ENCODE measurements at regions not wholly inside any gene's neighbourhood (a gene's known extent, or its start where the extent isn't known, plus 50 kb on each side); places are given as distances from the start of the nearest gene placed in this dataset.
"Not testable (repeated sequence)": the region's sequence is repeated elsewhere in the genome, so short reads cannot be mapped to it uniquely, and the experiment has no call there.

DNA sequence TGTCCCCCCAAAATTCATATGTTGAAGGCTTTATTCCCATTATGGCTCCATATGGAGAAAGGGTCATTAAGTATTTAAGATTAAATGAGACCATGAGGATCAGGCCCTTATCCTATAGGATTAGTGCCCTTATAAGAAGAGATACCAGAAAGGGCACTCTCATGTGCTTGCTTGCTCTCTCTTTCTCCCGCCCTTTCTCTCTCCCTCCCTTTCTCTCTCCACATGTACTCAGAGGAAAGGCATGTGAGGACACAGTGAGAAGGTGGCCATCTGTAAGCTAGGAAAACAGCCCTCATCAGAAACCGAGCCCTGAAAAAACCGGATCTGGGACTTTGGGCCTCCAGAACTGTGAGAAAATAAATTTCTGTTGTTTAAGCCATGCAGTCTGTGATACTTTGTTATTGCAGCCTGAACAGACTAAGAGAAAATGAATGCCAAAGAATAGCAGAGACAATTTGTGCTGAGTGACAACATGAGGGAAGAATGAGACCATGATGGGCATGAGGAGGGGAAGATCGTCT is 300.0 kb upstream of the SLC39A10 start:
- DNase-seq: no peak

DNA sequence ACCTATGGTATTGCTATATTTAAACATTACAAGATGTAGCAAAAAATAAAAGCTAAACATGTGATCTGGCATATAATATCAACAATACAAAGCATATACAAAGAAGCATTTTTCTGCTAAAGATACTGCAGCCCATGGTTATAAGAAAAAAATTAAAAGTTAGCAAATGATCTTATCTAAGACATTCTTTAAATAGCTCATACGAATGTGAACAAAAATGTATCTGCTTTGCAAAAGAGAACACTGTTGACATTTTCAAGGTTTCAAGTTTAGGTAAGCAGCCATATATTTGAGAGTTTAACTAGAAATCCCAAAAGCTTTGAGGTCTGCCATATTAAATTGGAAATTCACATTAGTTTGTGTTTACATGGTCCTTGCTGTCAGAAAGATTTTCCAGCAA is 301.0 kb upstream of the SLC39A10 start:
- no peak for DNase-seq

GRCh38 chr2:195352581-195352980 is 304.4 kb upstream of the SLC39A10 start:
- no peak for DNase-seq

DNA sequence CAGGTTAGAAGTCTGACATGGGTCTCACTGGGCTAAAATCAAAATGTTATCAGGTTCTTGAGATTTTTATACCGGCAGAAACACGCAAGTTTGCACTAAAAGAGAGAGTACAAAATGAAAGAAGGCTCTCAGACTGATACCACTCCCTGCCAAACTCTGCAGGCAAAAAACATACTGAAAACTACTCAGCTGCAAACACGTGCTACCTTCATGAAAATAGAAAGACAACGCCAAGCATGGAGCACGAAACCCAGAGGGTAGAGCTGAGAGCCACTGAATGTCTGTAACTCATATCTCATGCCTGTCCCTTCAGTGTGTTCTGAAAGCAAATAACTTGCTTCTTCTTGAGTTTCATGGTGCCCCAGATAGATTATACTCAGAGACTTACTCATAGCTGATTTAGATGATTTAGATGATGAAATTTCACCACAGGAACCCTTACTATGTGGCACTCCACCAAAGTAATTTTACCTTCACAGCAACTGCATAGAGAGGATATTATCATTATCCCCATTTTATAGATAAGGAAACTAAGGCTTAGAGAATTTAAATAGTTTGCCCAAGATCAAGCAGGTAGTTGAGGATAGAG is 313.0 kb upstream of the SLC39A10 start:
- DNase-seq: no peak

GRCh38 chr2:195343540-195343939 is 313.5 kb upstream of the SLC39A10 start:
- no peak for DNase-seq

DNA sequence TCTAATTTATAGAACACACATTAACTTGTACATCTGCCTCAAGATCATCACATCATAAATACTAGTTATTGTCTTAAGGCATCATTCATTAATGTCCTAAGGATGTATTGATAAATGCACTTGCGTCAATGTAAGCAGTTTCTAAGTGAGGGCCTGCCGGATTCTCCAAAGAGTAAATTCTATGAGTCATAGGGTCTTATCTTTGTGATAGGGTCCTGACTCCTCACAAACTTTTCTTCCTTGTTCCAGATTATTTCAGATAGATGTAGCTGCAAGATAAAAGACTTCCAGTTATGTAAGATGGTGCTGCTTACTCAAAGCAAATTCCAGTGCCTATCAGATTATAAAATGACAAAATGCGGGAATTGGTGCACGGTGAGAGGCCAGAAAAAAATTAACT is 315.0 kb upstream of the SLC39A10 start:
- no peak for DNase-seq

GRCh38 chr2:195338856-195339255 is 318.2 kb upstream of the SLC39A10 start:
- DNase-seq: no peak

DNA sequence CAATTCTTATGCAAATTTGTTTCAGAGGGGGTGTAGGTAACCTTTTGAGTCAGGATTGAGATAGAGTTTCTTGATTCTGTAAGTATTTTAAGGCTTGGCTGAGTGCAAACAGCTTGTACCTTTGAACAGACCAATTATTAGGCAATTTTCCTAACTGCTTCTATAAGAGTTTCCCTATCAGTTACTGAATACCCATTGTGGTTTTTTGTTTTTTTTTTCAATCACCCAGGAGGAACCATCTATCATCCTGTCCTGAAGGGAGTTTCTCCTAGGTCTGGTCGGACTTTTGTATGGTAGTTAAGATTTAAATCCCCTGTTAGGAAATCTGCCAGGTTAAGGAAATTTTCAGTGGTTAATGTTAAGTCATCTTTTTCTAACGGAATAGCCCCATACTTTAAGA is 319.4 kb upstream of the SLC39A10 start:
- DNase-seq: no peak

- no peak for DNase-seq
Measured at GRCh38 chr2:195333869-195334268, 323.2 kb upstream of the SLC39A10 start.

DNA sequence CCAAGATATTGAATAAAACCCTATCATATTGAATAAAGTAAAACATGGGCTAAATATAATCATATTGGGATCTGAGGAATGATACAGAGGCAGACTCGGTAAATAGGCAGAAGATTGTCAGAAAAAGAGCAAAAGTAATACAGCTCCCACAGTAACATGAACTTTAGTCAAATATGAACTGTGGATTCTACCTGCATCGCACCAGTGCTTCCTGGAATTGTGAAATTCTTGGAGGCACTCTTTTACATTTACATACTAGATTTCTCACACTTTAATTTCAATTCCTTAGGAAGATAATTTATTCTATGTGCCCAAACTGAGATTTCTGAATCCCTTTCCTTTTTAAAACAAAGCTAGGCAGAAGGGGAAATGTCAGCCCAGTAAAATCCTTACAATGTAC is 325.1 kb upstream of the SLC39A10 start:
- no peak for DNase-seq

- no peak for DNase-seq
Measured at GRCh38 chr2:195331129-195331528, 325.9 kb upstream of the SLC39A10 start.

GRCh38 chr2:195330513-195330956 is 326.5 kb upstream of the SLC39A10 start:
- DNase-seq: no peak

DNA sequence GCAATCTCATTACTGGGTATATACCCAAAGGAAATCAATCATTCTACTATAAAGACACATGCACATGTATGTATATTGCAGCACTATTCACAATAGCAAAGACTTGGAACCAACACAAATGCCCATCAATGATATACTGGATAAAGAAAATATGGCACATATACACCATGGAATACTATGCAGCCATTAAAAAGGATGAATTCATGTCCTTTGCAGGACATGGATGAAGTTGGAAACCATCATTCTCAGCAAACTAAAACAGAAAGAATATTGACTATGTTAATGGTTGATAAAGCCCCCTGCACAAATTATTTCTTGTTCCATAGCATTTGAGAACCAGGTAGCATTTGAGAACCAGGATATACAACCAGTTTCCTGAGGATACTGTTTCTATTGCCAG is 327.2 kb upstream of the SLC39A10 start:
- DNase-seq: not testable (repeated sequence)

- no peak for DNase-seq
Measured at GRCh38 chr2:195326537-195326936, 330.5 kb upstream of the SLC39A10 start.

DNA sequence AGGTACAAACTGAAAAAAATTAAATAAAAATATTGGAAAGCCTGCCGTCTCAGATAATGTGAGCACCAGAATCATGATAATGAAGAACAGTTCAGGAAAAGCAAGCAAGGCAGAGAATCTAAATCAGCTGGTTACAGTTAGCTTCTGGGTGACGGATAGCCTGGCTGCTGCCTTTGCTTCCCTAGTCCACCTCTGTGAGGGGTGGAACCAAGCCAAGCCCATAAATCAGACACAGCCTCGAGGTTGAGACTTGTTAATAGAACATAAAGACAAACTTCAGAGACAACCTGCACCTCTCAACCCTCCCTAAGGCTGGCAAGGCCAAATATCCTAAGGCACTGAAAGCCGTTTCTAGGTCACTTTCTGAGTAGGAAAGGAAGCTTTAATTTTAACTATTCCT is 334.7 kb upstream of the SLC39A10 start:
- DNase-seq: peak; percentile 37

GRCh38 chr2:195320413-195320973 is 336.5 kb upstream of the SLC39A10 start:
- no peak for DNase-seq

GRCh38 chr2:195319548-195320412 is 337.2 kb upstream of the SLC39A10 start:
- no peak for DNase-seq

DNA sequence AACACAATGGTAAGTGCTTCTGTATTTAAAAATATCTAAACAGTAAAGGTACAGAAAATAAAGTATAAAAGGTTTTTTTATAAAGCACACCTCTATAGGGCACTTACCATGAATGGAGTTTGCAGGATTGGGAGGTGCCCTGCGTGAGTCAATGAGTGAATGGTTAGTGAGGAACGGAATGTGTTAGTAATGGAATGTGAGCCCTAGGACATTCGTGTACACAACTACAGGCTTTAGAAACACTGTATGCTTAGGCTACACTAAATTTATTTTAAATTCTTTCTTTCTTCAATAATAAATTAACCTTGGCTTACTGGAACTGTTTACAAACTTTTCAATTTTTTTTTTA is 337.9 kb upstream of the SLC39A10 start:
- no peak for DNase-seq

DNA sequence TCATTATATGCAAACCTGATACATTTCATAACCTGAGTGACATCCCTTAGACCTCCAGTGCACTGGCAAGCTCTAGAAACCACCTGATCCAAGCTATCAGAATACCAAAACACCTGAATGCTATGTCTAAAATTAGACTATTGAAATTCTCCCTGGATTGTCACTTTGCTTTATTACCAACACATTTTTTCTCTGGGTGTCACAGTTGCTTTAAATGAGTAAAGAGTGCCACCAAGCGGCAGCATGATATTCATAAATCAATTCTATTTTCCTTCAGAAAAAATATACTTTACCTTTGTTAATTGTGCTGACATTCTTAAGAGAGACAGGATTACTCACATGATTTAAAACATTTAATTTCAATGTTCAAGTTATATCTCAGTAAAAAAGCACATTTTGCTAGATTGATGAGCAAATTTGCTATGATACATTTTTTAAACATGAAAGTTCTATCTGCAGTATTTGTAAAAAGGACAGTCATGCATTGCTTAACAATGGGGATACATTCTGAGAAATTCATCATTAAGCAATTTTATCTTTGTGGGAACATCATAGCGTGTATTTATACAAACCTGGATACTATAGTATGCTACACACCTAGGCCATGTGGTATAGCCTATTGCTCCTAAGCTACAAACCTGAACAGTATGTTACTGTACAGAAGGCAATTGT is 338.4 kb upstream of the SLC39A10 start:
- peak; percentile 48 for DNase-seq

- no peak for DNase-seq
Measured at GRCh38 chr2:195317550-195317949, 339.5 kb upstream of the SLC39A10 start.

DNA sequence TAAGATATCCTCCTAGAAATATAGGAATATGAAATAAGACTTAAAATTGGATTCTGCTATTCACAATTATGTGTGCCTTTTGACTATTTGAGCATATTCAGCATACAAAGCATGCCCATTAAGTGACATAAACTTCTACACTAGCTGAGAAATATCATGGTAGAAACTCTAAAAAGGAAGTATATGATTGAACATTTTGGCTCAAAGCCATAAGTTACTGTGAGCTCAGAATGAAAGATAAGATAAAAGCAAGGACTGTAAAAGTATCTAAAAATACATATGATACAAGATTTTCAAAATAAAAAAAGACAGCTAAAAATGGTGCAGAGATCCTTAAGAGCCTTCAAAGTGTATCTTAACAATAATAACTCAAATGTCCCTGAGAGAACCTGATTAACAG is 340.5 kb upstream of the SLC39A10 start:
- no peak for DNase-seq

DNA sequence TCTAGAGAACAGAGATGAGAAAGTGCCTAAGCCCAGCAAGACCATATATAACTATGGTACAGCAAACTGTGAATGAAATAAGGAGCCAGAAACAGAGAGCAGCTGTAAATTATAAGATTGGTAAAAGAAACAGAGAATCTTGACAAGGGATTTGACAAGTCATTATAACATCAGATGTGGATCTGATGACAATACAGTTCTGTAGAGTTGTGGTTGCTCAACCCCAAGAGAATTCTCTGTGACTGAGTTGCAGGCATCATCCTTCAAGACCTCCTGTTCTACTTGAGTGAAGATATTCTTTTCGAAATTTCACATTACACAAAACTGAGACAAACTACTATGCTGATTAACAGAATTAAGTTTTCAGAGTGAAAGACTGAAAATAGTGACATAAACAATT is 343.1 kb upstream of the SLC39A10 start:
- no peak for DNase-seq

GRCh38 chr2:195312662-195313061 is 344.4 kb upstream of the SLC39A10 start:
- DNase-seq: no peak

Data from renal pelvis (tissue), 1 donor.